ENCODE measurements at regions not wholly inside any gene's neighbourhood (a gene's known extent, or its start where the extent isn't known, plus 50 kb on each side); places are given as distances from the start of the nearest gene placed in this dataset.

GRCh38 chr11:14583252-14584034, 60.2 kb upstream of the PDE3B start:
- no peaks in the 10 kb centered on the region for H3K27me3 Mint-ChIP-seq (ENCODE audit: low read depth)
- no peak overlapping the region for H3K4me3 Mint-ChIP-seq
- TF ChIP-seq, protein P1, sequence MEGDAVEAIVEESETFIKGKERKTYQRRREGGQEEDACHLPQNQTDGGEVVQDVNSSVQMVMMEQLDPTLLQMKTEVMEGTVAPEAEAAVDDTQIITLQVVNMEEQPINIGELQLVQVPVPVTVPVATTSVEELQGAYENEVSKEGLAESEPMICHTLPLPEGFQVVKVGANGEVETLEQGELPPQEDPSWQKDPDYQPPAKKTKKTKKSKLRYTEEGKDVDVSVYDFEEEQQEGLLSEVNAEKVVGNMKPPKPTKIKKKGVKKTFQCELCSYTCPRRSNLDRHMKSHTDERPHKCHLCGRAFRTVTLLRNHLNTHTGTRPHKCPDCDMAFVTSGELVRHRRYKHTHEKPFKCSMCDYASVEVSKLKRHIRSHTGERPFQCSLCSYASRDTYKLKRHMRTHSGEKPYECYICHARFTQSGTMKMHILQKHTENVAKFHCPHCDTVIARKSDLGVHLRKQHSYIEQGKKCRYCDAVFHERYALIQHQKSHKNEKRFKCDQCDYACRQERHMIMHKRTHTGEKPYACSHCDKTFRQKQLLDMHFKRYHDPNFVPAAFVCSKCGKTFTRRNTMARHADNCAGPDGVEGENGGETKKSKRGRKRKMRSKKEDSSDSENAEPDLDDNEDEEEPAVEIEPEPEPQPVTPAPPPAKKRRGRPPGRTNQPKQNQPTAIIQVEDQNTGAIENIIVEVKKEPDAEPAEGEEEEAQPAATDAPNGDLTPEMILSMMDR (IDR thresholded peaks at IDR 0.05; ENCODE audit: unreplicated experiment): no peak
- no peaks in the 10 kb centered on the region for H3K36me3 Mint-ChIP-seq
- peaks cover 4% of the 10 kb centered on the region for H3K9me3 Mint-ChIP-seq
- no peak overlapping the region for H3K27ac Mint-ChIP-seq
- no peak for DNase-seq (ENCODE audit: low spot score in 2 of 2, unreplicated experiment in 2 of 2)
- peaks cover 35% of the 10 kb centered on the region for H3K4me1 Mint-ChIP-seq

GRCh38 chr11:14584035-14584363, 59.6 kb upstream of the PDE3B start:
- peaks cover 29% of the 10 kb centered on the region for H3K4me1 Mint-ChIP-seq
- no peak overlapping the region for H3K27ac Mint-ChIP-seq
- H3K9me3 Mint-ChIP-seq: peaks cover 4% of the 10 kb centered on the region
- TF ChIP-seq, protein P1 (IDR thresholded peaks at IDR 0.05; ENCODE audit: unreplicated experiment): no peak
- H3K27me3 Mint-ChIP-seq (ENCODE audit: low read depth): no peaks in the 10 kb centered on the region
- no peaks in the 10 kb centered on the region for H3K36me3 Mint-ChIP-seq
- DNase-seq (ENCODE audit: low spot score in 2 of 2, unreplicated experiment in 2 of 2): no peak
- H3K4me3 Mint-ChIP-seq: no peak overlapping the region

DNA sequence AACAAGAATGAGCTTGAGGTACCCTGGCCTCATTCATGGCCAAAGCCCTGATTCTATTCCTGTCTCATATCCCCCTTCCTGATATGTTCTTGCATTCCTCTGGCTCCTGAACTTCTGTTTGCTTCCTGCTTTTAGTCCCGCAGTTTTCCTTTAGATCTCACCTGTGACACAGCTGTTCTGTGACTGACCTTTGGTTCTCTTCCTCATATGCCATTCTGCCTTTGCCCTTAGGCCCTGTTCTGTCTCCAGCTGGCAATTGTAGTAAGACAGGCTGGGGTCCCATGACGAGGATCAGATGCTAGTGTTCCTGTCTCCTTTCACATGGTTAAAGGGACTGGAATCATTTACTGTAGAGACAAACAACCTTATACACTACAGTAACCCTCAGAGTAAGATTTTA, 59.0 kb upstream of the PDE3B start:
- Mint-ChIP-seq H3K9me3 (peaks cover 4% of the 10 kb centered on the region), H3K27me3 (ENCODE audit: low read depth) (no peaks in the 10 kb centered on the region), H3K36me3 (no peaks in the 10 kb centered on the region), H3K4me1 (peaks cover 29% of the 10 kb centered on the region), H3K27ac (peak overlapping the region; percentile 1), H3K4me3 (no peak overlapping the region)
- TF ChIP-seq, protein P1 (IDR thresholded peaks at IDR 0.05; ENCODE audit: unreplicated experiment): no peak
- no peak for DNase-seq (ENCODE audit: low spot score in 2 of 2, unreplicated experiment in 2 of 2)

DNA sequence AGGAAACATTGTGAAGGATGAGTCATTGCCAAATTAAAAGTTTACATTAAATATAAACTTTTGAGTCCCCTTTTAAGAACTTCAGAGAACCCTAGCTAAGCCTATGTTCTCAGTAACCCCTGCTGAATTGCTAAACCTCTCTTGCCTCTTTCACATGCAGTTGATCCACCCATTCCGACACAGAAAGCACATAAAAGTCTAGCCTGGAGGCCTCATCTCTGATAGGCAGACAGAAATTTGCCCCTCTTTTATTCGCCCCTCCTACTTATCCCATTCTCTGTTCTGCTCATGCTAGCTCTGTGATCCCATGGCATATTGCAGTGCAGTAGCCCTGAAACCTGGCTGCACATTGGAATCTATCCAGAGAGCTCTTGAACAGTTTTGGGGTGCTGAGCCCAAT, 58.2 kb upstream of the PDE3B start:
- TF ChIP-seq, protein P1 (IDR thresholded peaks at IDR 0.05; ENCODE audit: unreplicated experiment): no peak
- Mint-ChIP-seq H3K4me3 (no peak overlapping the region), H3K36me3 (peaks cover 6% of the 10 kb centered on the region), H3K27me3 (ENCODE audit: low read depth) (no peaks in the 10 kb centered on the region), H3K9me3 (peaks cover 8% of the 10 kb centered on the region), H3K4me1 (peaks cover 35% of the 10 kb centered on the region), H3K27ac (no peak overlapping the region)
- DNase-seq (ENCODE audit: low spot score in 2 of 2, unreplicated experiment in 2 of 2): no peak

- H3K4me1 Mint-ChIP-seq: peaks cover 35% of the 10 kb centered on the region
- TF ChIP-seq, protein P1 (IDR thresholded peaks at IDR 0.05; ENCODE audit: unreplicated experiment): no peak
- peaks cover 8% of the 10 kb centered on the region for H3K9me3 Mint-ChIP-seq
- peaks cover 17% of the 10 kb centered on the region for H3K36me3 Mint-ChIP-seq
- H3K4me3 Mint-ChIP-seq: no peak overlapping the region
- H3K27ac Mint-ChIP-seq: peak overlapping the region; percentile 4
- no peaks in the 10 kb centered on the region for H3K27me3 Mint-ChIP-seq (ENCODE audit: low read depth)
- no peak for DNase-seq (ENCODE audit: low spot score in 2 of 2, unreplicated experiment in 2 of 2)
Measured at GRCh38 chr11:14587258-14587657, 56.3 kb upstream of the PDE3B start.

Measured in mesothelial cell of epicardium (in vitro differentiated cells).